Testis (tissue), 2 donors: ENCODE measurements at regions not wholly inside any gene's neighbourhood (a gene's known extent, or its start where the extent isn't known, plus 50 kb on each side); places are given as distances from the start of the nearest gene placed in this dataset.

ENCODE experiments used
- POLR2A ChIP-seq: fragments of 450-650 bp; IDR thresholded peaks from one replicate; pipeline ENCODE4 v1.6.1; 2017; ENCODE audit warnings: antibody characterized with exemption, mild to moderate bottlenecking, moderate library complexity
- TF ChIP-seq, protein P1 (sequence below), 3 experiments: fragments of 450-650 bp in 2 of 3; fragments of 200-600 bp in 1 of 3; sonication (generic) in 1 of 3; IDR thresholded peaks; one replicate each; pipeline ENCODE4 v1.5.1; 2016 to 2019; ENCODE audit warnings: antibody characterized with exemption in 3 of 3, mild to moderate bottlenecking in 2 of 3, moderate library complexity in 1 of 3

DNA sequence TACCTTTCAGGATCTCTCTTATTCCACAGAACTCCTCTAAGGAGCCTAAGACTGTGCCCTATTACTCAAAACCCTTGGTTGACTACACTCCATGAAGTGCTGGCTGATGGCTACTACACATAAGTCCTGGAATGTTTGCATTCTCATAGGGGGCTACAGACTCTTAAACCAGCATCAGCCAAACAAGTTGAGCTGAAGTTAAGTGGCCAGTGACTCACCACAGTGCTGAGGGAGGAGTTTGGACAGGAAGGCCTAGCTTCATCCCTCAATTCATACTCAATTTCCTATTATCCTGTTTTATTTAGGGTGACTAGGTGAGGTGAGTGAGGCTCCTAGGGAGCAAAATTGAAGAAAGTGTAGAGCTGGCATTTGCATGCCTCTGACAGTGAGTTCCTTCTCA is 246.7 kb downstream of the SMAD2 start:
- TF ChIP-seq, protein P1, sequence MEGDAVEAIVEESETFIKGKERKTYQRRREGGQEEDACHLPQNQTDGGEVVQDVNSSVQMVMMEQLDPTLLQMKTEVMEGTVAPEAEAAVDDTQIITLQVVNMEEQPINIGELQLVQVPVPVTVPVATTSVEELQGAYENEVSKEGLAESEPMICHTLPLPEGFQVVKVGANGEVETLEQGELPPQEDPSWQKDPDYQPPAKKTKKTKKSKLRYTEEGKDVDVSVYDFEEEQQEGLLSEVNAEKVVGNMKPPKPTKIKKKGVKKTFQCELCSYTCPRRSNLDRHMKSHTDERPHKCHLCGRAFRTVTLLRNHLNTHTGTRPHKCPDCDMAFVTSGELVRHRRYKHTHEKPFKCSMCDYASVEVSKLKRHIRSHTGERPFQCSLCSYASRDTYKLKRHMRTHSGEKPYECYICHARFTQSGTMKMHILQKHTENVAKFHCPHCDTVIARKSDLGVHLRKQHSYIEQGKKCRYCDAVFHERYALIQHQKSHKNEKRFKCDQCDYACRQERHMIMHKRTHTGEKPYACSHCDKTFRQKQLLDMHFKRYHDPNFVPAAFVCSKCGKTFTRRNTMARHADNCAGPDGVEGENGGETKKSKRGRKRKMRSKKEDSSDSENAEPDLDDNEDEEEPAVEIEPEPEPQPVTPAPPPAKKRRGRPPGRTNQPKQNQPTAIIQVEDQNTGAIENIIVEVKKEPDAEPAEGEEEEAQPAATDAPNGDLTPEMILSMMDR (IDR thresholded peaks at IDR 0.05) = no peak
- no peak for TF ChIP-seq POLR2A
